Activated effector memory CD4-positive, alpha-beta T cell treated with Interleukin-2 at 50 U/mL for 16 hours (primary cell): ENCODE measurements at regions not wholly inside any gene's neighbourhood (a gene's known extent, or its start where the extent isn't known, plus 50 kb on each side); places are given as distances from the start of the nearest gene placed in this dataset.
A peak's percentile ranks its signal among the peaks of the same experiment; 100 is the strongest.

Experiments
- DNase-seq: peaks from one replicate; pipeline ENCODE4 v3.0.0-alpha.2; 2020

- DNase-seq = no peak
Observed at GRCh38 chr1:58893257-58893869, 109.5 kb upstream of the JUN start.

- DNase-seq = no peak
Observed at GRCh38 chr1:58895082-58895481, 111.2 kb upstream of the JUN start.

GRCh38 chr1:58895559-58896145 is 111.8 kb upstream of the JUN start:
- no peak for DNase-seq

GRCh38 chr1:58896246-58897183 is 112.7 kb upstream of the JUN start:
- DNase-seq = no peak

GRCh38 chr1:58898739-58899586 is 115.1 kb upstream of the JUN start:
- DNase-seq = no peak

GRCh38 chr1:58899587-58900271 is 115.9 kb upstream of the JUN start:
- no peak for DNase-seq

- no peak for DNase-seq
Observed at GRCh38 chr1:58900396-58900795, 116.5 kb upstream of the JUN start.

GRCh38 chr1:58901008-58901407 is 117.2 kb upstream of the JUN start:
- no peak for DNase-seq

GRCh38 chr1:58902830-58903513 is 119.1 kb upstream of the JUN start:
- DNase-seq = no peak

- DNase-seq = peak; percentile 61
Observed at GRCh38 chr1:58903514-58904298, 119.9 kb upstream of the JUN start.

GRCh38 chr1:58904299-58905125 is 120.7 kb upstream of the JUN start:
- no peak for DNase-seq

- no peak for DNase-seq
Observed at GRCh38 chr1:58905126-58905490, 121.3 kb upstream of the JUN start.

- no peak for DNase-seq
Observed at GRCh38 chr1:58905628-58906221, 121.9 kb upstream of the JUN start.

- DNase-seq = no peak
Observed at GRCh38 chr1:58907398-58907797, 123.6 kb upstream of the JUN start.

GRCh38 chr1:58908561-58909560 is 125.0 kb upstream of the JUN start:
- no peak for DNase-seq

- no peak for DNase-seq
Observed at GRCh38 chr1:58909914-58910681, 126.3 kb upstream of the JUN start.

GRCh38 chr1:58911841-58912499 is 128.1 kb upstream of the JUN start:
- DNase-seq = no peak
